ENCODE measurements at regions not wholly inside any gene's neighbourhood (a gene's known extent, or its start where the extent isn't known, plus 50 kb on each side); places are given as distances from the start of the nearest gene placed in this dataset.

GRCh38 chr2:236498369-236498768 is 71.3 kb upstream of the ACKR3 start:
- no peak overlapping the region for H3K27ac Mint-ChIP-seq (ENCODE audit: unreplicated experiment)
- no peaks in the 10 kb centered on the region for H3K4me1 Mint-ChIP-seq (ENCODE audit: unreplicated experiment)
- DNase-seq (ENCODE audit: low spot score) = no peak
- peaks cover 21% of the 10 kb centered on the region for H3K36me3 Mint-ChIP-seq (ENCODE audit: low read depth, unreplicated experiment)
- peaks cover 4% of the 10 kb centered on the region for H3K27me3 Mint-ChIP-seq (ENCODE audit: unreplicated experiment)
- no peak overlapping the region for H3K4me3 Mint-ChIP-seq (ENCODE audit: unreplicated experiment)
- TF ChIP-seq CTCF (IDR thresholded peaks at IDR 0.05; ENCODE audit: unreplicated experiment) = no peak
- H3K9me3 Mint-ChIP-seq (ENCODE audit: unreplicated experiment) = no peaks in the 10 kb centered on the region

DNA sequence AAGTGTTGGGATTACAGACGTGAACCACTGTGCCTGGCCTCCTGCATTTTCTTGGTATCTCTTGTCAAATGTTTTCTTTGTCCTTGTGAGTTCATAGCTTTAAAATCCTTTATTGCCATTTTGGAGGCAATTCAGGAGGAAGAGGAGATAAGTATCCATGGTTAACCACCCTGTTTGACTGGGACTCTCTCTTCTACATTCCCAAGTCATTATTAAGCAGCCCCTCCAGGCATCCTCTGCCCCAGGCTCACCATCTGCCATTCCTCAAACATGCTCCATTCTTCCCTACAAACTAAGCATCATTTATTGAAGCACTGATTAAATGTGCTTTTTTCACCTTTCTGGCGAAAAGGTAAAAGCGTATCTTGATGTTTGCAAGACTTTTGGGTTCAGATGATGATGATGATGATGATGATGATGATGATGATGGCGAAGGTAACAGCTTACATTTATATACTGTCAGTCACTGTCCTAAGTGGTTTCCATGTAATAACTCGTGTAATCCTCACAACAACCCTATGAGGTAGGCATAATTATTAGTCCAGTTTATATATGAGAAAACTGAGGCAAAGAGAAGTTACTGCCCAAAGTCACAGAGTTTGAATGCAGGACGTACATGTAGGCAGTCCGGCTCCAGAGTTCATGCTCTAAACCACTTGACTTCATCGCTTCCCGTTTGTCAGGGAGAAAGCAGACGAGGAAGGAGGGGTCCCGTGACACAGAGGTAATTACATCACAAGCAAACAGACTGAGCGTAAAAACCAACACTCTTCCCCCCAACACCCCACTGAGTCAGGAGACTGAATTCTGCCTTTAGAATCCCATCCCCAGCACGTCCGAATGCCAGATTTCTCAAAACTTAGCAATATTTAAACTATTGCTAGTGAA is 69.7 kb upstream of the ACKR3 start:
- peaks cover 3% of the 10 kb centered on the region for H3K4me1 Mint-ChIP-seq (ENCODE audit: unreplicated experiment)
- H3K36me3 Mint-ChIP-seq (ENCODE audit: low read depth, unreplicated experiment) = peaks cover 19% of the 10 kb centered on the region
- no peak for TF ChIP-seq CTCF (IDR thresholded peaks at IDR 0.05; ENCODE audit: unreplicated experiment)
- H3K27ac Mint-ChIP-seq (ENCODE audit: unreplicated experiment) = no peak overlapping the region
- no peak overlapping the region for H3K4me3 Mint-ChIP-seq (ENCODE audit: unreplicated experiment)
- H3K9me3 Mint-ChIP-seq (ENCODE audit: unreplicated experiment) = no peaks in the 10 kb centered on the region
- no peak for DNase-seq (ENCODE audit: low spot score)
- peaks cover 4% of the 10 kb centered on the region for H3K27me3 Mint-ChIP-seq (ENCODE audit: unreplicated experiment)

DNA sequence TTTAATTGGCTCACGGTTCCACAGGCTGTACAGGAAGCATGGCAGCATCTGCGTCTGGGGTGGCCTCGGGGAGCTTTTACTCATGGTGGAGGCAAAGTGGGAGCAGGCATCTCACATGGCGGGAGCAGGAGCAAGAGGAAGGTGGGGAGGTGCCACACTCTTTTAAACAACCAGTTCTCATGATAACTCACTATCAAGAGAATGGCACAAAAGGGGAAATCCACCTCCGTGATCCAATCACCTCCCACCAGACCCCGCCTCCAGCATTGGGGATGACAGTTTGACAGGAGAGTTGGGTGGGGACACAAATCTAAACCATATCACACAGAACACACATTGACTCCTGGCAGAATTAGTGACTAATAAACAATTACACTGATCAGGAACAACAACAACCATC is 68.6 kb upstream of the ACKR3 start:
- H3K27ac Mint-ChIP-seq (ENCODE audit: unreplicated experiment) = no peak overlapping the region
- H3K27me3 Mint-ChIP-seq (ENCODE audit: unreplicated experiment) = peaks cover 6% of the 10 kb centered on the region
- peaks cover 20% of the 10 kb centered on the region for H3K36me3 Mint-ChIP-seq (ENCODE audit: low read depth, unreplicated experiment)
- H3K9me3 Mint-ChIP-seq (ENCODE audit: unreplicated experiment) = no peaks in the 10 kb centered on the region
- no peak for DNase-seq (ENCODE audit: low spot score)
- TF ChIP-seq CTCF (IDR thresholded peaks at IDR 0.05; ENCODE audit: unreplicated experiment) = no peak
- no peak overlapping the region for H3K4me3 Mint-ChIP-seq (ENCODE audit: unreplicated experiment)
- H3K4me1 Mint-ChIP-seq (ENCODE audit: unreplicated experiment) = peaks cover 10% of the 10 kb centered on the region

- Mint-ChIP-seq H3K9me3 (ENCODE audit: unreplicated experiment) (no peaks in the 10 kb centered on the region), H3K27ac (ENCODE audit: unreplicated experiment) (no peak overlapping the region), H3K36me3 (ENCODE audit: low read depth, unreplicated experiment) (peaks cover 16% of the 10 kb centered on the region), H3K4me3 (ENCODE audit: unreplicated experiment) (no peak overlapping the region), H3K4me1 (ENCODE audit: unreplicated experiment) (peaks cover 16% of the 10 kb centered on the region), H3K27me3 (ENCODE audit: unreplicated experiment) (peaks cover 6% of the 10 kb centered on the region)
- TF ChIP-seq CTCF (IDR thresholded peaks at IDR 0.05; ENCODE audit: unreplicated experiment) = no peak
- no peak for DNase-seq (ENCODE audit: low spot score)
Observed at GRCh38 chr2:236501531-236501930, 68.1 kb upstream of the ACKR3 start.

DNA sequence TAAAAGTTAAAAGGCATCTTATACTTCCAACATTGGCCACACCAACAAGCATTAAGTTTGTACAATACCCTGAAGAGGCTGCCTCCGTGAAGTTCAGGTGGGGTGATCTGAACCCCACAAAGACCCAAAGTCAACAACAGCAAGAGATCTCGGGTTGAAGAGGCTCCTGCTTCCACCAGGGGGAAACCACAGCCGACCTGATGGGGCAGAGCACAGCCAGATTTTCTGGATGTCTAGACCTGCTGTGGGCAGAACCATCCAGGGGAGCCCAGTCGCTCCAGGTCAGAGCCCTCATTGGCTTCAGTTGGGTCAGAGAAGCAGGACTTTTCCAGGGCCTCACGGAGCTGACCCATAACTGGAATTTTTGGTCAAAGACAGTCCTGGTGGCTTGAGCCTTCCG is 66.5 kb upstream of the ACKR3 start:
- Mint-ChIP-seq H3K36me3 (ENCODE audit: low read depth, unreplicated experiment) (peaks cover 13% of the 10 kb centered on the region), H3K4me3 (ENCODE audit: unreplicated experiment) (no peak overlapping the region), H3K9me3 (ENCODE audit: unreplicated experiment) (no peaks in the 10 kb centered on the region), H3K27ac (ENCODE audit: unreplicated experiment) (no peak overlapping the region), H3K27me3 (ENCODE audit: unreplicated experiment) (peaks cover 7% of the 10 kb centered on the region), H3K4me1 (ENCODE audit: unreplicated experiment) (peaks cover 19% of the 10 kb centered on the region)
- no peak for TF ChIP-seq CTCF (IDR thresholded peaks at IDR 0.05; ENCODE audit: unreplicated experiment)
- peak; percentile 15 for DNase-seq (ENCODE audit: low spot score)

All from endothelial cell (in vitro differentiated cells).